PC-9 (cell line): ENCODE measurements at regions not wholly inside any gene's neighbourhood (a gene's known extent, or its start where the extent isn't known, plus 50 kb on each side); places are given as distances from the start of the nearest gene placed in this dataset.

Source experiments
- BruUV-seq: library from RNA; stranded (reverse); fragments of 400-500 nt; replicated peaks from 2 replicates; lab custom pipeline; 2021; lab: Mats Ljungman, UMichigan
- CTCF ChIA-PET: fragments of 300-600 bp; sonication (Branson Sonifier 250); formaldehyde crosslinking; loops from one replicate; lab custom pipeline; 2022; ENCODE audit warnings: antibody characterized with exemption; lab: Charles Lee
- POLR2A ChIA-PET: fragments of 300-600 bp; sonication (Branson Sonifier 250); formaldehyde crosslinking; loops from one replicate; lab custom pipeline; 2022; ENCODE audit warnings: antibody characterized with exemption; ENCODE audit not compliant: unreplicated experiment; lab: Charles Lee
- DNase-seq, 2 experiments: peaks; one replicate each; pipeline versions ENCODE4 v3.0.0 to v3.0.0-alpha.2; 2015 to 2022; ENCODE audit warnings: mixed read lengths in 1 of 2
- H2AFZ ChIP-seq: fragments of 200-600 bp; sonication (generic); 2 replicates; pipeline ENCODE4 v1.8.1; 2017; ENCODE audit warnings: antibody characterized with exemption
- H3F3A ChIP-seq: fragments of 200-600 bp; sonication (generic); 2 replicates; pipeline ENCODE4 v1.8.1; 2017; ENCODE audit warnings: antibody characterized with exemption, mild to moderate bottlenecking, low read depth; ENCODE audit not compliant: insufficient read depth
- H3K27ac ChIP-seq: fragments of 200-600 bp; sonication (generic); 2 replicates; pipeline ENCODE4 v1.6.1; 2016; ENCODE audit warnings: mixed run types
- H3K27me3 ChIP-seq: fragments of 200-600 bp; sonication (generic); 2 replicates; pipeline ENCODE4 v1.6.1; 2016; ENCODE audit warnings: low read depth, mixed run types; ENCODE audit not compliant: insufficient read depth
- H3K36me3 ChIP-seq: fragments of 200-600 bp; sonication (generic); 2 replicates; pipeline ENCODE4 v1.6.1; 2016; ENCODE audit warnings: low read depth, mixed run types
- H3K4me1 ChIP-seq: fragments of 200-600 bp; sonication (generic); replicated peaks from 2 replicates; pipeline ENCODE4 v1.6.1; 2016; ENCODE audit warnings: mixed run types; ENCODE audit not compliant: insufficient read depth
- H3K4me2 ChIP-seq: fragments of 200-600 bp; sonication (generic); 2 replicates; pipeline ENCODE4 v1.6.1; 2017; ENCODE audit warnings: mixed run types
- H3K4me3 ChIP-seq: fragments of 200-600 bp; sonication (generic); 2 replicates; pipeline ENCODE4 v1.6.1; 2016; ENCODE audit warnings: mixed run types
- H3K79me2 ChIP-seq: fragments of 200-600 bp; sonication (generic); 2 replicates; pipeline ENCODE4 v1.6.1; 2017; ENCODE audit warnings: low read depth, mixed run types
- H3K9me2 ChIP-seq: fragments of 200-600 bp; sonication (generic); 2 replicates; pipeline ENCODE4 v1.8.1; 2017; ENCODE audit warnings: mild to moderate bottlenecking; ENCODE audit not compliant: insufficient read depth
- H3K9me3 ChIP-seq: fragments of 200-600 bp; sonication (generic); 2 replicates; pipeline ENCODE4 v1.8.1; 2016; ENCODE audit warnings: low read depth; ENCODE audit not compliant: insufficient read depth
- H4K20me1 ChIP-seq: fragments of 200-600 bp; sonication (generic); 2 replicates; pipeline ENCODE4 v1.8.1; 2017; ENCODE audit not compliant: insufficient read depth
- EZH2 ChIP-seq: fragments of 200-600 bp; sonication (generic); IDR thresholded peaks from 2 replicates; pipeline ENCODE4 v1.8.0; 2017; ENCODE audit warnings: antibody characterized with exemption, low read depth
- intact Hi-C: fragments of 100-400 bp; cut with micrococcal nuclease; formaldehyde crosslinking; loops from one replicate; pipeline ENCODE4 v1.10.0; 2022; ENCODE audit not compliant: unreplicated experiment
- TF ChIP-seq, protein P1 (sequence below): fragments of 200-600 bp; sonication (generic); conservative IDR thresholded peaks from 2 replicates; pipeline ENCODE4 v1.6.1; 2017; ENCODE audit warnings: mixed run types, antibody characterized with exemption, mild to moderate bottlenecking, moderate library complexity

DNA sequence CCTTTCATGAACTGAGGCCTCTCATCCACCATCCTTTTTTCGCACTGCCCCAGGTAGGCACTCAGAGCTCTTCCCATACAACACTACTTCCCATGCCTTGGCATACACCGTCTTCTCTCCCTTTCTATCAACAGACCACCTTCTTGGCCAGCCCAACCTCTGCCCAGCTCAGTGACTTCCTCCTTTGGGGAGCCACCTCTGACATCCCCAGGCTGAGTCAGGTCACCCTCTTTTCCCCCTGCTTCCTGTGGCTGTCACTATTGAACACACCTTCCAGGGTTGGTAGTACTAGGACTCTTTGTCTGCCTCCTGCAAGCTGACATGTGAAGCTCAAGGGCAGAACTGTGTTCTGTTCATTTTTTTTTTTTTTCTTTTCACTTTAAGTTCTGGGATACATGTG lies 283.2 kb downstream of the SETD4 start:
- no peak overlapping the region for H3K4me2 ChIP-seq
- no peak overlapping the region for H3K4me3 ChIP-seq
- H4K20me1 ChIP-seq: no peaks in the 10 kb centered on the region
- intact Hi-C loops: no loop called here
- H3K36me3 ChIP-seq: no peaks in the 10 kb centered on the region
- peaks cover 12% of the 10 kb centered on the region for H3K4me1 ChIP-seq
- POLR2A ChIA-PET: no interaction called here
- CTCF ChIA-PET: no interaction called here
- no peak overlapping the region for H2AFZ ChIP-seq
- no TSS peak for BruUV-seq
- H3K9me2 ChIP-seq: no peaks in the 10 kb centered on the region
- no peaks in the 10 kb centered on the region for H3F3A ChIP-seq
- H3K27ac ChIP-seq: no peak overlapping the region
- H3K27me3 ChIP-seq: no peaks in the 10 kb centered on the region
- no peak for TF ChIP-seq EZH2
- TF ChIP-seq, protein P1, sequence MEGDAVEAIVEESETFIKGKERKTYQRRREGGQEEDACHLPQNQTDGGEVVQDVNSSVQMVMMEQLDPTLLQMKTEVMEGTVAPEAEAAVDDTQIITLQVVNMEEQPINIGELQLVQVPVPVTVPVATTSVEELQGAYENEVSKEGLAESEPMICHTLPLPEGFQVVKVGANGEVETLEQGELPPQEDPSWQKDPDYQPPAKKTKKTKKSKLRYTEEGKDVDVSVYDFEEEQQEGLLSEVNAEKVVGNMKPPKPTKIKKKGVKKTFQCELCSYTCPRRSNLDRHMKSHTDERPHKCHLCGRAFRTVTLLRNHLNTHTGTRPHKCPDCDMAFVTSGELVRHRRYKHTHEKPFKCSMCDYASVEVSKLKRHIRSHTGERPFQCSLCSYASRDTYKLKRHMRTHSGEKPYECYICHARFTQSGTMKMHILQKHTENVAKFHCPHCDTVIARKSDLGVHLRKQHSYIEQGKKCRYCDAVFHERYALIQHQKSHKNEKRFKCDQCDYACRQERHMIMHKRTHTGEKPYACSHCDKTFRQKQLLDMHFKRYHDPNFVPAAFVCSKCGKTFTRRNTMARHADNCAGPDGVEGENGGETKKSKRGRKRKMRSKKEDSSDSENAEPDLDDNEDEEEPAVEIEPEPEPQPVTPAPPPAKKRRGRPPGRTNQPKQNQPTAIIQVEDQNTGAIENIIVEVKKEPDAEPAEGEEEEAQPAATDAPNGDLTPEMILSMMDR: no peak
- DNase-seq: no peak
- H3K9me3 ChIP-seq: no peaks in the 10 kb centered on the region
- H3K79me2 ChIP-seq: no peaks in the 10 kb centered on the region

DNA sequence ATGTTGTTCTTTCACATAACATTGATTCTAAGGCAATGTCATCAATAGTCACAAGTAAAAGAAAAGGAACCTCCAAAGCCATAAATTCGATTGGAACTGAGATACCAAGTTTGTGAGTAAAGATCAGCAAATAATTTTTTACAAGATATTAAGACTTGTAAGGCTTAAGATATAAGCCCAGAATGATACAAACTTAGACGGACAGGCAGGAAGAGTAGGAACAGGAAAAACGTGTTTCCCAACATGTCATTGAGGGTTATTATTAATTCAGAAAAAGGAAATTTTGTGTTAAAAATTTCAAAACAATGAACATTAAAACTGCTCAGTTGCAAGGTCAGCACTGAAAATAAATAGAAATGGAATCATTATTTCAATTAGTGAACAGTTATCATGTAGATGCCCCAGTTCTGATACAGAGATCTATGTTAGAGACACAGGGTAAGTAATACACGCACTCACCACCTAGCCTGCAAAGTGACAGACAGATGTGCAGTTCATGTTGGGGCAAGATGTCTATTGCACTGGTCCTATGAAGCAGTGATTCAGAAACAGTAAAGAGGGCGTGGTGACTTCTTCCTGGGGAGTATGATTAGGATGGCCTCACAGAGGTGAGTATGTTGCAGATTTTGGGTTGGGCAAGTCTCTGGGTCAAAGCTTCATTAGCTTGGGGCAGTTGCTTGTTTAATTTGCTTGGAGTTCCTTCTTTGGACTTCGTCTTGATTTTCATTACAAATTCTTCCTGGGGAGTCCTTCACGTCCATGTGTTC lies 284.4 kb downstream of the SETD4 start:
- POLR2A ChIA-PET: no interaction called here
- H3K27ac ChIP-seq: no peak overlapping the region
- intact Hi-C loops: no loop called here

DNA sequence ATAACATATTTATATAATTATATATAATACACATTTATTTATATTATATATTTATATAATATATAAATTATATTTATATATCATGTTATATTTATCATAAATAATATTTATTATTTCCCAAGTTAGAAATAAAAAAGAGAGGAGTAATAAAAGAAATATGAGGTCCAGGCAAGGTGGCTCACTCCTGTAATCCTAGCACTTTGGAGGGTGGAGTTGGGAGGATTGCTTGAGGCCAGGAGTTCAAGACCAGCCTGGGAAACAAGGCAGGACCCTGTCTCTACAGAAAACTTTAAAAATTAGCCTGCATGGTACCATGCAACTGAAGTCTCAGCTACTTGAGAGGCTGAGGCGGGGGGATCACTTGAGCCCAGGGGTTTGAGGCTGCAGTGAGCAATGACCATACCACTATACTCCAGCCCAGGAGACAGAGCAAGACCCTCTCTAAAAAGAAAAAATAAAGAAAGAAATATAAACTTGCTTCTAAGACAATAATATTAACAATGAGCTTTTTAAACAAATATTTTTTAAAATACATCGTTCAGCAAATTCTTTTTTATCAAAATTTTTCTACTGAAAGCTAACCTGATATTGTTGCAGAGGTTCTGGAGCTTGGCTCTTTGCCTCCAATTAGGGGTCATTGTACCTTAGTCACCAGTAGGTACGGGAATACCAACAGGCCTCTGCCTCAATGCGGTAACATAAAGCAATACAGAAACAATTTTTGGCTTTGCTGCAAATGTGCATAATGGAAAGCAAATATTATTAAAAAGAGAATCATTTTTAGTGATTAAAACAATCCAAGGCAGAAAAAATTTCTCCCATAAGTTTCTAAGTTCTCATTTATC lies 290.0 kb downstream of the SETD4 start:
- no TSS peak for BruUV-seq
- Histone ChIP-seq H3K27me3 (no peaks in the 10 kb centered on the region), H3F3A (no peaks in the 10 kb centered on the region; the same call in 1 of the 2 replicates), H3K27ac (no peak overlapping the region), H3K9me3 (no peaks in the 10 kb centered on the region), H2AFZ (no peak overlapping the region), H3K4me1 (peaks cover 2% of the 10 kb centered on the region; the same call in 1 of the 2 replicates), H3K9me2 (no peaks in the 10 kb centered on the region), H3K4me3 (no peak overlapping the region), H3K79me2 (no peaks in the 10 kb centered on the region), H3K36me3 (no peaks in the 10 kb centered on the region), H3K4me2 (no peak overlapping the region), H4K20me1 (no peaks in the 10 kb centered on the region)
- ChIA-PET POLR2A (no interaction called here), CTCF (no interaction called here)
- intact Hi-C loops: no loop called here
- DNase-seq: no peak
- TF ChIP-seq, protein P1: no peak

More for the DNA sequence above, 284.4 kb downstream of the SETD4 start:
- peaks cover 12% of the 10 kb centered on the region for H3K4me1 ChIP-seq
- no peaks in the 10 kb centered on the region for H3K79me2 ChIP-seq
- H3K9me2 ChIP-seq: no peaks in the 10 kb centered on the region
- H3K27me3 ChIP-seq: no peaks in the 10 kb centered on the region
- no peak for DNase-seq
- H3K4me3 ChIP-seq: no peak overlapping the region
- no peak overlapping the region for H2AFZ ChIP-seq
- CTCF ChIA-PET: no interaction called here
- no peaks in the 10 kb centered on the region for H3F3A ChIP-seq
- no peak overlapping the region for H3K4me2 ChIP-seq
- BruUV-seq: no TSS peak
- H3K9me3 ChIP-seq: no peaks in the 10 kb centered on the region
- H3K36me3 ChIP-seq: no peaks in the 10 kb centered on the region
- TF ChIP-seq, protein P1: no peak
- H4K20me1 ChIP-seq: no peaks in the 10 kb centered on the region
